Smooth muscle cell (in vitro differentiated cells): ENCODE measurements at regions not wholly inside any gene's neighbourhood (a gene's known extent, or its start where the extent isn't known, plus 50 kb on each side); places are given as distances from the start of the nearest gene placed in this dataset.

ENCODE experiments used
- DNase-seq: peaks from one replicate; lab custom pipeline; 2025; ENCODE audit not compliant: unreplicated experiment; lab: John Stamatoyannopoulos, UW
- H2AFZ ChIP-seq: fragments of 200-600 bp; sonication (generic); 2 replicates; pipeline ENCODE4 v1.6.0; 2016; ENCODE audit warnings: antibody characterized with exemption, low read depth, mild to moderate bottlenecking
- H3F3A ChIP-seq: fragments of 200-600 bp; sonication (generic); 2 replicates; pipeline ENCODE4 v1.6.0; 2017; ENCODE audit warnings: antibody characterized with exemption, low read depth
- H3K27ac ChIP-seq: fragments of 200-600 bp; sonication (generic); 2 replicates; pipeline ENCODE4 v1.5.1; 2016; ENCODE audit warnings: low read depth, mild to moderate bottlenecking
- H3K27me3 ChIP-seq: fragments of 200-600 bp; sonication (generic); 2 replicates; pipeline ENCODE4 v1.6.1; 2016; ENCODE audit warnings: low read depth, mild to moderate bottlenecking
- H3K36me3 ChIP-seq: fragments of 200-600 bp; sonication (generic); 2 replicates; pipeline ENCODE4 v1.5.1; 2016; ENCODE audit warnings: low read depth
- H3K4me1 ChIP-seq: fragments of 200-600 bp; sonication (generic); 2 replicates; pipeline ENCODE4 v1.5.1; 2016; ENCODE audit warnings: low read depth
- H3K4me2 ChIP-seq: fragments of 200-600 bp; sonication (generic); 2 replicates; pipeline ENCODE4 v1.6.0; 2016; ENCODE audit warnings: mild to moderate bottlenecking
- H3K4me3 ChIP-seq: fragments of 200-600 bp; sonication (generic); 2 replicates; pipeline ENCODE4 v1.5.1; 2016; ENCODE audit warnings: mild to moderate bottlenecking
- H3K79me2 ChIP-seq: fragments of 200-600 bp; sonication (generic); 2 replicates; pipeline ENCODE4 v1.6.0; 2016; ENCODE audit warnings: low read depth, mild to moderate bottlenecking
- H3K9ac ChIP-seq: fragments of 200-600 bp; sonication (generic); 2 replicates; pipeline ENCODE4 v1.6.0; 2016; ENCODE audit warnings: low read depth
- H3K9me3 ChIP-seq: fragments of 200-600 bp; sonication (generic); replicated peaks from 2 replicates; pipeline ENCODE4 v1.5.1; 2016; ENCODE audit warnings: low read depth
- H4K20me1 ChIP-seq: fragments of 200-600 bp; sonication (generic); 2 replicates; pipeline ENCODE4 v1.6.0; 2016; ENCODE audit warnings: low read depth
- CTCF ChIP-seq: fragments of 200-600 bp; sonication (generic); IDR thresholded peaks from 2 replicates; pipeline ENCODE4 v1.5.1; 2017; ENCODE audit warnings: borderline replicate concordance, mild to moderate bottlenecking, antibody characterized with exemption; ENCODE audit not compliant: insufficient read depth, poor library complexity, severe bottlenecking
- WGBS: methylation state at CpG from one replicate; pipeline ENCODE4 v1.1.7; 2016; ENCODE audit warnings: low lambda C conversion rate; 5-methylcytosine and 5-hydroxymethylcytosine counted together

GRCh38 chr18:46366201-46366600 lies 262.0 kb downstream of the HAUS1 start:
- Histone ChIP-seq H2AFZ (no peak overlapping the region), H3K27ac (no peak overlapping the region), H3F3A (no peaks in the 10 kb centered on the region), H3K4me2 (no peak overlapping the region), H3K4me3 (no peak overlapping the region), H3K79me2 (no peaks in the 10 kb centered on the region), H3K27me3 (no peaks in the 10 kb centered on the region), H3K9me3 (no peaks in the 10 kb centered on the region), H3K36me3 (no peaks in the 10 kb centered on the region), H4K20me1 (no peaks in the 10 kb centered on the region), H3K9ac (no peak overlapping the region), H3K4me1 (no peaks in the 10 kb centered on the region)
- TF ChIP-seq CTCF = no peak
- DNase-seq = no peak
- 98% methylated on average over 4 of the region's 4 CpGs for WGBS

GRCh38 chr18:46366751-46367376 lies 262.7 kb downstream of the HAUS1 start:
- Histone ChIP-seq H3K4me1 (no peaks in the 10 kb centered on the region), H3K9me3 (no peaks in the 10 kb centered on the region), H4K20me1 (no peaks in the 10 kb centered on the region), H3K79me2 (no peaks in the 10 kb centered on the region), H3K4me2 (no peak overlapping the region), H3K4me3 (no peak overlapping the region), H3K9ac (no peak overlapping the region), H3F3A (no peaks in the 10 kb centered on the region), H2AFZ (no peak overlapping the region), H3K36me3 (no peaks in the 10 kb centered on the region), H3K27me3 (no peaks in the 10 kb centered on the region), H3K27ac (no peak overlapping the region)
- TF ChIP-seq CTCF = no peak
- 94% methylated on average over 8 of the region's 8 CpGs for WGBS
- DNase-seq = no peak

GRCh38 chr18:46369323-46369722 lies 265.1 kb downstream of the HAUS1 start:
- no peaks in the 10 kb centered on the region for H3K9me3 ChIP-seq
- no peak overlapping the region for H3K4me3 ChIP-seq
- WGBS = 47% methylated on average over 4 of the region's 4 CpGs
- no peak overlapping the region for H3K4me2 ChIP-seq
- H2AFZ ChIP-seq = no peak overlapping the region
- TF ChIP-seq CTCF = no peak
- H3F3A ChIP-seq = no peaks in the 10 kb centered on the region
- no peaks in the 10 kb centered on the region for H3K79me2 ChIP-seq
- no peaks in the 10 kb centered on the region for H3K27me3 ChIP-seq
- DNase-seq = no peak
- H3K9ac ChIP-seq = no peak overlapping the region
- no peak overlapping the region for H3K27ac ChIP-seq
- H3K36me3 ChIP-seq = no peaks in the 10 kb centered on the region
- H3K4me1 ChIP-seq = peaks cover 5% of the 10 kb centered on the region
- no peaks in the 10 kb centered on the region for H4K20me1 ChIP-seq

- no peak overlapping the region for H3K27ac ChIP-seq
- TF ChIP-seq CTCF = no peak
- H2AFZ ChIP-seq = no peak overlapping the region
- H3K36me3 ChIP-seq = no peaks in the 10 kb centered on the region
- H3K27me3 ChIP-seq = no peaks in the 10 kb centered on the region
- no peak overlapping the region for H3K4me2 ChIP-seq
- no peaks in the 10 kb centered on the region for H3K79me2 ChIP-seq
- H4K20me1 ChIP-seq = no peaks in the 10 kb centered on the region
- no peak overlapping the region for H3K9ac ChIP-seq
- no peaks in the 10 kb centered on the region for H3K9me3 ChIP-seq
- DNase-seq = no peak
- no peak overlapping the region for H3K4me3 ChIP-seq
- H3F3A ChIP-seq = no peaks in the 10 kb centered on the region
- H3K4me1 ChIP-seq = peaks cover 5% of the 10 kb centered on the region
- 89% methylated on average over 7 of the region's 7 CpGs for WGBS
Observed at GRCh38 chr18:46370898-46371297, 266.7 kb downstream of the HAUS1 start.
